Spleen (tissue), 11 donors: ENCODE measurements at regions not wholly inside any gene's neighbourhood (a gene's known extent, or its start where the extent isn't known, plus 50 kb on each side); places are given as distances from the start of the nearest gene placed in this dataset.

Experiments
- DNase-seq: peaks from one replicate; pipeline ENCODE4 v3.0.0-alpha.2; 2020
- H3K27ac ChIP-seq, 8 donors: fragments of 200-600 bp; sonication (generic) in 7 of 8; 1 replicate in 4 of 8; 2 replicates in 4 of 8; pipeline versions ENCODE4 v1.5.0 to v1.8.0; 2016 to 2021; ENCODE audit warnings: inconsistent platforms in 4 of 8, mild to moderate bottlenecking in 4 of 8, moderate library complexity in 1 of 8
- H3K27me3 ChIP-seq, 7 donors: fragments of 200-600 bp; sonication (generic) in 6 of 7; replicated peaks in 1 of 7; 1 replicate in 4 of 7; 2 replicates in 3 of 7; pipeline versions ENCODE4 v1.5.0 to v1.8.0; 2016 to 2021; ENCODE audit warnings: inconsistent platforms in 3 of 7, mild to moderate bottlenecking in 1 of 7
- H3K36me3 ChIP-seq, 6 donors: fragments of 200-600 bp; sonication (generic) in 5 of 6; 1 replicate in 4 of 6; 2 replicates in 2 of 6; pipeline versions ENCODE4 v1.5.0 to v1.8.0; 2016 to 2021; ENCODE audit warnings: inconsistent platforms in 2 of 6
- H3K4me1 ChIP-seq, 6 donors: fragments of 200-600 bp; sonication (generic) in 5 of 6; 1 replicate in 3 of 6; 2 replicates in 3 of 6; pipeline versions ENCODE4 v1.5.0 to v1.8.0; 2016 to 2021; ENCODE audit warnings: inconsistent platforms in 3 of 6
- H3K4me3 ChIP-seq, 8 donors: fragments of 200-600 bp; sonication (generic) in 7 of 8; 1 replicate in 4 of 8; 2 replicates in 4 of 8; pipeline versions ENCODE4 v1.5.0 to v1.8.0; 2016 to 2021; ENCODE audit warnings: inconsistent platforms in 4 of 8, mild to moderate bottlenecking in 4 of 8, moderate library complexity in 2 of 8
- H3K9me3 ChIP-seq, 8 donors: fragments of 200-600 bp; sonication (generic) in 7 of 8; 1 replicate in 4 of 8; 2 replicates in 4 of 8; pipeline versions ENCODE4 v1.5.0 to v1.8.0; 2016 to 2021; ENCODE audit warnings: inconsistent platforms in 4 of 8
- POLR2A ChIP-seq, 3 donors: fragments of 450-650 bp; IDR thresholded peaks; one replicate each; pipeline ENCODE4 v1.5.1; 2017; ENCODE audit warnings: antibody characterized with exemption in 3 of 3, mild to moderate bottlenecking in 1 of 3
- POLR2AphosphoS5 ChIP-seq, 3 donors: sonication (generic); formaldehyde crosslinking; IDR thresholded peaks; one replicate each; pipeline ENCODE4 v1.5.1; 2017; ENCODE audit warnings: antibody characterized with exemption in 3 of 3
- WGBS, 5 donors: extraction: QIAGEN DNeasy Blood & Tissue Kit in 3 of 5; methylation state at CpG; one replicate each; pipeline versions ENCODE4 v1.1.5 to v1.1.7; 2013 to 2018; 5-methylcytosine and 5-hydroxymethylcytosine counted together
- intact Hi-C: fragments of 100-400 bp; cut with DNase I; formaldehyde crosslinking; loops from one replicate; pipeline ENCODE4 v1.15.0; 2023; ENCODE audit warnings: low total_unique reads
- TF ChIP-seq, protein P1 (sequence below), 11 experiments: fragments of 200-600 bp in 7 of 11; fragments of 450-650 bp in 4 of 11; sonication (generic) in 4 of 11; IDR thresholded peaks in 8 of 11; conservative IDR thresholded peaks in 3 of 11; 1 replicate in 7 of 11; 2 replicates in 4 of 11; pipeline versions ENCODE4 v1.4.0 to v1.8.0; 2016 to 2021; ENCODE audit warnings: antibody characterized with exemption in 11 of 11, inconsistent platforms in 4 of 11, mild to moderate bottlenecking in 1 of 11
- donor health status: healthy with polysubstance abuse.
- donor health status: DM: no; HTN: no; CAD: no; lungs with moderate emphysema.
- donor health status: DM: no; HTN: no; CAD: no.
- donor health status: Bipolar disorder and iron deficiency.
- donor health status: healthy.
- donor health status: DM: no; HTN: no; CAD: no.
- donor health status: DM: yes; HTN: yes; CAD: no.

DNA sequence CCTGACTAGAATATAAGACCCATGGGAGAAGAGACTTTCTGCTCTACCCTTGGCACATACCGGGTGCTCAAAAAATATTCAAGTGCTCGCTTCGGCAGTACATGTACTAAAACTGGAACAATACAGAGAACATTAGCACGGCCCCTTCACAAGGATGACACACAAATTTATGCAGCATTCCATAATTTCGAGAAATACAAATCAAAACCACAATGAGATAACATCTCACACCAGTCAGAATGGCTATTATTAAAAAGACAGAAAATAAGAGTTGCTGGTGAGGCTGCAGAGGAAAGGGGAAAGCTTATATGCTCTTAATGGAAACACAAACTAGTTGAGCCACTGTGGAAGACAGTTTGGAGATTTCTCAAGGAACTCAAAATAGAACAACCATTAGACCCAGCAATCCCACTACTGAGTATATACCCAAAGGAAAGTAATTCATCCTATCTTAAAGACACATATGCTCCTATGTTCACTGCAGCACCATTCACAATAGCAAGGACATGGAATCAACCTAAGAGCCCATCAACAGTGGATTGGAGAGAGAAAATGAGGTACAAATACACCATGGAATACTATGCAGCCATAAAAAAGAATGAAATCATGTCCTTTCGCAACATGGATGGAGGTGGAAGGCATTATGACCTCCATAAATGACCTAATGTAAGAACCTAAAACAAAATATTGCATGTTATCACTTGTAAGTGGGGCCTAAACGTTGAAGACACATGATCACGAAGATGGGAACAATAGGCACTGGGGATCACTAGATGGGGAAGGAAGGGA, 71.6 kb upstream of the CYP1B1 start:
- intact Hi-C loops: no loop called here
- TF ChIP-seq POLR2AphosphoS5 (IDR thresholded peaks at IDR 0.05) (no peak), POLR2A (IDR thresholded peaks at IDR 0.05) (no peak)
- TF ChIP-seq, protein P1, sequence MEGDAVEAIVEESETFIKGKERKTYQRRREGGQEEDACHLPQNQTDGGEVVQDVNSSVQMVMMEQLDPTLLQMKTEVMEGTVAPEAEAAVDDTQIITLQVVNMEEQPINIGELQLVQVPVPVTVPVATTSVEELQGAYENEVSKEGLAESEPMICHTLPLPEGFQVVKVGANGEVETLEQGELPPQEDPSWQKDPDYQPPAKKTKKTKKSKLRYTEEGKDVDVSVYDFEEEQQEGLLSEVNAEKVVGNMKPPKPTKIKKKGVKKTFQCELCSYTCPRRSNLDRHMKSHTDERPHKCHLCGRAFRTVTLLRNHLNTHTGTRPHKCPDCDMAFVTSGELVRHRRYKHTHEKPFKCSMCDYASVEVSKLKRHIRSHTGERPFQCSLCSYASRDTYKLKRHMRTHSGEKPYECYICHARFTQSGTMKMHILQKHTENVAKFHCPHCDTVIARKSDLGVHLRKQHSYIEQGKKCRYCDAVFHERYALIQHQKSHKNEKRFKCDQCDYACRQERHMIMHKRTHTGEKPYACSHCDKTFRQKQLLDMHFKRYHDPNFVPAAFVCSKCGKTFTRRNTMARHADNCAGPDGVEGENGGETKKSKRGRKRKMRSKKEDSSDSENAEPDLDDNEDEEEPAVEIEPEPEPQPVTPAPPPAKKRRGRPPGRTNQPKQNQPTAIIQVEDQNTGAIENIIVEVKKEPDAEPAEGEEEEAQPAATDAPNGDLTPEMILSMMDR (IDR thresholded peaks at IDR 0.05 in 8 of 11, conservative IDR thresholded peaks at IDR 0.05 in 3 of 11): no peak
- H3K36me3 ChIP-seq: no peaks in the 10 kb centered on the region
- peaks cover 3 to 57% (median 9%) of the 10 kb centered on the region in 6 donors for H3K4me1 ChIP-seq
- no peaks in the 10 kb centered on the region for H3K27me3 ChIP-seq
- no peak overlapping the region for H3K4me3 ChIP-seq
- DNase-seq: no peak
- peak overlapping the region in 7 of 8 donors; percentile 69 to 91 (median 80) for H3K27ac ChIP-seq
- 78 to 91% (median 85%) methylated on average over 8 of the region's 8 CpGs for WGBS, 5 donors
- H3K9me3 ChIP-seq: peaks cover 0 to 6% (median 0%) of the 10 kb centered on the region in 8 donors

GRCh38 chr2:38146907-38147307, 71.0 kb upstream of the CYP1B1 start:
- H3K4me3 ChIP-seq: no peak overlapping the region
- TF ChIP-seq, protein P1 (IDR thresholded peaks at IDR 0.05 in 8 of 11, conservative IDR thresholded peaks at IDR 0.05 in 3 of 11): no peak
- TF ChIP-seq POLR2AphosphoS5 (IDR thresholded peaks at IDR 0.05): no peak
- TF ChIP-seq POLR2A (IDR thresholded peaks at IDR 0.05): no peak
- no peaks in the 10 kb centered on the region for H3K27me3 ChIP-seq
- peak overlapping the region in 7 of 8 donors; percentile 69 to 91 (median 80) for H3K27ac ChIP-seq
- no peak for DNase-seq
- intact Hi-C loops: no loop called here
- WGBS, 5 donors: 45 to 58% (median 55%) methylated on average over 3 of the region's 3 CpGs
- H3K9me3 ChIP-seq: peaks cover 0 to 6% (median 0%) of the 10 kb centered on the region in 8 donors
- H3K4me1 ChIP-seq: peaks cover 3 to 51% (median 9%) of the 10 kb centered on the region in 6 donors
- no peaks in the 10 kb centered on the region for H3K36me3 ChIP-seq

DNA sequence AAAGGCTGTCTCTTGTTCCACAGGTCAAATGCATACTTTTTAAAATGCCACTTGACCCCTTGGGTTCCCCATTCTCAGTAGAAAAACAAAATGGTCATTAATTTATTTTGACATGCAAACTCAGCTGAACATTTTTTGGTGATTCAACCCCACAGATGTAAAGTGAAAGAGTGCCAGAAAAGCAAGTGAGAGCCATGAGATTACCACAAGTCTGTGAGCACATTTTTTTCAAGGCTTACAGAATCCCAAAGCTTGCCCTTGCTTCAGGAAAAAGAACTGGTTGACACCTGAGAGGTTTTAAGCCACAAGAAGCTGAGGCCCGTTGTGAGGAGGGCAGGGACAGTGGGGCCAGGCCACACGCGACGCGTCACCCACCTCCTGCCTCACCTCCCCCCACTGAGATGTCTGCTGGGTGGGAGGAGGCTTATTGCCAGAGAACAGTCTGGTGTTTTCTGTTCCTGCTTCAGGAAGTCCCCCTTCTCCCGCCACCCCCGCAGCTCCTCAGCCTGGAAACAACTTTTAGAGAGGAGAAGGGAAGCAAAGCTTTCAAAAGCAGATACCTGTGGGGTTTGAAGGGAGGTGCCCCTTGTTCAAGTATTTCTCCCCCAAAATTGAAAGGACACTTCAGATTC, 70.4 kb upstream of the CYP1B1 start:
- WGBS, 5 donors: 20 to 24% (median 22%) methylated on average over 7 of the region's 7 CpGs
- H3K4me1 ChIP-seq: peaks cover 3 to 51% (median 9%) of the 10 kb centered on the region in 6 donors
- no peak for DNase-seq

More for the DNA sequence above, 70.4 kb upstream of the CYP1B1 start:
- Histone ChIP-seq H3K4me3 (peak overlapping the region in 1 of 8 donors; percentile 13), H3K27me3 (no peaks in the 10 kb centered on the region), H3K36me3 (no peaks in the 10 kb centered on the region), H3K9me3 (peaks cover 0 to 6% (median 0%) of the 10 kb centered on the region in 8 donors), H3K27ac (peak overlapping the region; percentile 57 to 91 (median 77))
- TF ChIP-seq POLR2AphosphoS5 (IDR thresholded peaks at IDR 0.05) (peak; percentile 51 to 70 (median 62)), POLR2A (IDR thresholded peaks at IDR 0.05) (no peak)
- TF ChIP-seq, protein P1 (IDR thresholded peaks at IDR 0.05 in 8 of 11, conservative IDR thresholded peaks at IDR 0.05 in 3 of 11): no peak
- intact Hi-C loops: no loop called here
